A549 (cell line): ENCODE measurements at regions not wholly inside any gene's neighbourhood (a gene's known extent, or its start where the extent isn't known, plus 50 kb on each side); places are given as distances from the start of the nearest gene placed in this dataset.

Experiments
- ATAC-seq, 2 experiments: fragments of 200-7000 bp in 1 of 2; fragments of >200 bp in 1 of 2; cut with Nextera tagmentation in 1 of 2; cut with Tn5 transposase in 1 of 2; 3 replicates each; pipeline versions ENCODE4 v1.8.0 to v1.9.1; 2018 to 2020; ENCODE audit warnings: mild to moderate bottlenecking in 1 of 2, moderate library complexity in 1 of 2
- CTCF ChIA-PET: fragments of 300-600 bp; sonication (Branson Sonifier 250); formaldehyde crosslinking; extraction: SDS; loops from one replicate; lab custom pipeline; 2021; ENCODE audit warnings: antibody characterized with exemption, inconsistent platforms; lab: Yijun Ruan, JAX
- POLR2A ChIA-PET: fragments of 350-600 bp; formaldehyde crosslinking; extraction: SDS; loops from one replicate; lab custom pipeline; 2021; ENCODE audit warnings: antibody characterized with exemption, inconsistent platforms; lab: Yijun Ruan, JAX
- DNase-seq, 2 experiments: peaks; one replicate each; pipeline versions ENCODE4 v3.0.0 to v3.0.0-alpha.2; 2011 to 2016; ENCODE audit warnings: low read depth in 1 of 2, low spot score in 1 of 2
- FAIRE-seq: peaks from 2 replicates; lab custom pipeline; 2011; peaks lifted over from hg19 to GRCh38; lab: Jason Lieb, UNC
- H3K27ac ChIP-seq, 2 experiments: fragments of >200 bp; sonication (Bioruptor Twin); formaldehyde crosslinking; 3 replicates each; pipeline ENCODE4 v1.5.1; 2016 to 2017
- H3K4me1 ChIP-seq: fragments of >200 bp; sonication (Bioruptor Twin); formaldehyde crosslinking; 3 replicates; pipeline ENCODE4 v1.6.1; 2016
- H3K4me2 ChIP-seq: fragments of >200 bp; sonication (Bioruptor Twin); formaldehyde crosslinking; 3 replicates; pipeline ENCODE4 v1.6.1; 2016
- H3K4me3 ChIP-seq: fragments of >200 bp; sonication (Bioruptor Twin); formaldehyde crosslinking; 3 replicates; pipeline ENCODE4 v1.5.1; 2016
- H3K9me3 ChIP-seq: fragments of >200 bp; sonication (Bioruptor Twin); formaldehyde crosslinking; 3 replicates; pipeline ENCODE4 v1.6.1; 2016
- BHLHE40 ChIP-seq: IDR thresholded peaks from 2 replicates; pipeline ENCODE4 v1.6.1; 2012; ENCODE audit warnings: low read depth, low read length, inconsistent platforms
- CHD2 ChIP-seq: fragments of 150-350 bp; IDR thresholded peaks from 2 replicates; pipeline ENCODE4 v1.6.1; 2014; ENCODE audit warnings: low read length; ENCODE audit not compliant: partially characterized antibody
- E2F6 ChIP-seq: IDR thresholded peaks from 2 replicates; pipeline ENCODE4 v1.6.1; 2012; ENCODE audit warnings: low read depth, borderline replicate concordance
- FOSB ChIP-seq: fragments of 250-450 bp; sonication (Bioruptor Pico); IDR thresholded peaks from 2 replicates; pipeline ENCODE4 v1.5.0; 2020; ENCODE audit warnings: mild to moderate bottlenecking, moderate library complexity
- FOSL2 ChIP-seq, 2 experiments: fragments of 450-650 bp in 1 of 2; fragments of >200 bp in 1 of 2; sonication (Bioruptor Twin) in 1 of 2; formaldehyde crosslinking; IDR thresholded peaks; 2 replicates each; pipeline versions ENCODE4 v1.5.0 to v1.6.1; 2016 to 2020; ENCODE audit warnings: mild to moderate bottlenecking in 1 of 2, moderate library complexity in 1 of 2
- GATA3 ChIP-seq: IDR thresholded peaks from 2 replicates; pipeline ENCODE4 v1.6.1; 2012; ENCODE audit warnings: borderline replicate concordance
- HDAC2 ChIP-seq: fragments of 200-600 bp; sonication (generic); IDR thresholded peaks from 2 replicates; pipeline ENCODE4 v1.6.1; 2016
- HOXA7 ChIP-seq: fragments of 250-450 bp; sonication (Bioruptor Pico); IDR thresholded peaks from 2 replicates; pipeline ENCODE4 v1.5.0; 2020; ENCODE audit warnings: mild to moderate bottlenecking, moderate library complexity
- JUNB ChIP-seq: fragments of >200 bp; sonication (Bioruptor Twin); formaldehyde crosslinking; IDR thresholded peaks from 2 replicates; pipeline ENCODE4 v1.6.1; 2016
- KDM5A ChIP-seq: fragments of 200-600 bp; sonication (generic); IDR thresholded peaks from 2 replicates; pipeline ENCODE4 v1.6.1; 2016; ENCODE audit warnings: antibody characterized with exemption, mild to moderate bottlenecking
- MAZ ChIP-seq: fragments of 150-350 bp; IDR thresholded peaks from 2 replicates; pipeline ENCODE4 v1.6.1; 2014; ENCODE audit warnings: antibody characterized with exemption, low read depth, low read length, borderline replicate concordance
- MYC ChIP-seq: IDR thresholded peaks from 2 replicates; pipeline ENCODE4 v1.6.1; 2012; ENCODE audit warnings: mild to moderate bottlenecking, inconsistent platforms, low read length, improper control_type of control experiment, borderline replicate concordance
- NFE2L2 ChIP-seq: fragments of 150-350 bp; conservative IDR thresholded peaks from 2 replicates; pipeline ENCODE4 v1.6.1; 2014; ENCODE audit warnings: low read length
- NPAS2 ChIP-seq: fragments of 250-450 bp; sonication (Bioruptor Pico); IDR thresholded peaks from 2 replicates; pipeline ENCODE4 v1.8.0; 2022; ENCODE audit warnings: mild to moderate bottlenecking, moderate library complexity, borderline replicate concordance
- POLR2AphosphoS2 ChIP-seq: conservative IDR thresholded peaks from 2 replicates; pipeline ENCODE4 v1.6.1; 2012; ENCODE audit warnings: low read length, improper control_type of control experiment, inconsistent platforms
- TP53 ChIP-seq: fragments of 250-450 bp; sonication (Bioruptor Pico); IDR thresholded peaks from 2 replicates; pipeline ENCODE4 v1.5.0; 2021; ENCODE audit warnings: mild to moderate bottlenecking, moderate library complexity
- USF2 ChIP-seq: fragments of 450-650 bp; IDR thresholded peaks from 2 replicates; pipeline ENCODE4 v1.6.1; 2014; ENCODE audit warnings: antibody characterized with exemption
- ZFP36 ChIP-seq: fragments of 450-650 bp; IDR thresholded peaks from 2 replicates; pipeline ENCODE4 v1.6.1; 2014; ENCODE audit warnings: borderline replicate concordance; ENCODE audit not compliant: partially characterized antibody
- WGBS: methylation state at CpG from one replicate; pipeline ENCODE4 v1.1.6; 2017; ENCODE audit errors: missing lambda C conversion rate; 5-methylcytosine and 5-hydroxymethylcytosine counted together
- TF ChIP-seq, protein P1 (sequence below): IDR thresholded peaks from 2 replicates; pipeline ENCODE4 v1.6.1; 2012
- TF ChIP-seq, protein P2 (sequence below): fragments of >200 bp; sonication (Bioruptor Twin); formaldehyde crosslinking; IDR thresholded peaks from 3 replicates; pipeline ENCODE4 v1.6.1; 2016
- TF ChIP-seq, protein P3 (sequence below): fragments of 250-450 bp; sonication (Bioruptor Pico); IDR thresholded peaks from 2 replicates; pipeline ENCODE4 v1.5.0; 2021; ENCODE audit warnings: mild to moderate bottlenecking, moderate library complexity, borderline replicate concordance

- Histone ChIP-seq H3K27ac (no peak overlapping the region), H3K9me3 (no peaks in the 10 kb centered on the region), H3K4me1 (peaks cover 38% of the 10 kb centered on the region), H3K4me3 (no peak overlapping the region), H3K4me2 (no peak overlapping the region)
- no peak for ATAC-seq
- ChIA-PET CTCF (interaction anchor here (0.6 to 11.4 kb wide), 14 partner anchors 10 to 521 kb away, joined by 3 to 306 read pairs (median 8); partner anchors contain the start of gene WSB1), POLR2A (no interaction called here)
- FAIRE-seq: no peak
- no peak for TF ChIP-seq NFE2L2
- WGBS: 88% methylated on average over 6 of the region's 7 CpGs
- DNase-seq: no peak
Measured at GRCh38 chr17:27239584-27239983, 54.3 kb upstream of the WSB1 start.

- ChIA-PET CTCF (interaction anchor here (0.7 to 11.4 kb wide), 8 partner anchors 10 to 639 kb away, joined by 3 to 306 read pairs (median 6); no protein-coding TSS in a partner anchor), POLR2A (interaction anchor here (2.4 kb wide), 1 partner anchor 54 kb away, joined by 10 read pairs; the partner anchor contains the start of gene WSB1)
- Histone ChIP-seq H3K9me3 (no peaks in the 10 kb centered on the region), H3K4me1 (peaks cover 44% of the 10 kb centered on the region), H3K4me3 (no peak overlapping the region), H3K27ac (peak overlapping the region in 1 of 2 experiments; percentile 53; a peak in 4 of 6 replicates), H3K4me2 (no peak overlapping the region)
- TF ChIP-seq HDAC2: no peak
- no peak for TF ChIP-seq POLR2AphosphoS2
- no peak for TF ChIP-seq HOXA7 (CRISPR knock-in tag)
- TF ChIP-seq MAZ: no peak
- TF ChIP-seq FOSB (CRISPR knock-in tag): no peak
- no peak for DNase-seq
- FAIRE-seq: no peak
- WGBS: 86% methylated on average over 9 of the region's 10 CpGs
- no peak for ATAC-seq
Measured at GRCh38 chr17:27240086-27240801, 53.7 kb upstream of the WSB1 start.

DNA sequence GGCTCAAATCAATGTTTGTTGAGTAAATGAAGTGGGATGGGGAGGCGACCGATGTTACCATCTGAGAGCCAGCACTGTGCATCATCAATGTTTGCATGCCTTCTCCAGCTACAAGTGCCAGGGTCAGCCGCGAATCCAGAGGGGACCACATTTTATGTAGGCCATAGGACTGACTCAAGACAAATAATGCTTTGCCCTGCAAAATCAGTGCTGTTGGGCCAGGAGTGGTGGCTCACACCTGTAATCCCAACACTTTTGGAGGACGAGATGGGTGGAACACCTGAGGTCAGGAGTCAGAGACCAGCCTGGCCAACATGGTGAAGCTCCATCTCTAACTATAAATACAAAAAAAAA, 53.1 kb upstream of the WSB1 start:
- POLR2A ChIA-PET: interaction anchor here (0.7 to 2.4 kb wide), 2 partner anchors 54 to 414 kb away, joined by 7 to 10 read pairs; partner anchors contain the start of gene WSB1
- Histone ChIP-seq H3K4me3 (no peak overlapping the region), H3K4me2 (no peak overlapping the region)
- no peak for ATAC-seq
- TF ChIP-seq TP53 (CRISPR knock-in tag) (no peak), BHLHE40 (no peak), HDAC2 (no peak), KDM5A (no peak)
- TF ChIP-seq, protein P1, sequence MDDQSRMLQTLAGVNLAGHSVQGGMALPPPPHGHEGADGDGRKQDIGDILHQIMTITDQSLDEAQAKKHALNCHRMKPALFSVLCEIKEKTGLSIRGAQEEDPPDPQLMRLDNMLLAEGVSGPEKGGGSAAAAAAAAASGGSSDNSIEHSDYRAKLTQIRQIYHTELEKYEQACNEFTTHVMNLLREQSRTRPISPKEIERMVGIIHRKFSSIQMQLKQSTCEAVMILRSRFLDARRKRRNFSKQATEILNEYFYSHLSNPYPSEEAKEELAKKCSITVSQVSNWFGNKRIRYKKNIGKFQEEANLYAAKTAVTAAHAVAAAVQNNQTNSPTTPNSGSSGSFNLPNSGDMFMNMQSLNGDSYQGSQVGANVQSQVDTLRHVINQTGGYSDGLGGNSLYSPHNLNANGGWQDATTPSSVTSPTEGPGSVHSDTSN: no peak
- TF ChIP-seq, protein P2, sequence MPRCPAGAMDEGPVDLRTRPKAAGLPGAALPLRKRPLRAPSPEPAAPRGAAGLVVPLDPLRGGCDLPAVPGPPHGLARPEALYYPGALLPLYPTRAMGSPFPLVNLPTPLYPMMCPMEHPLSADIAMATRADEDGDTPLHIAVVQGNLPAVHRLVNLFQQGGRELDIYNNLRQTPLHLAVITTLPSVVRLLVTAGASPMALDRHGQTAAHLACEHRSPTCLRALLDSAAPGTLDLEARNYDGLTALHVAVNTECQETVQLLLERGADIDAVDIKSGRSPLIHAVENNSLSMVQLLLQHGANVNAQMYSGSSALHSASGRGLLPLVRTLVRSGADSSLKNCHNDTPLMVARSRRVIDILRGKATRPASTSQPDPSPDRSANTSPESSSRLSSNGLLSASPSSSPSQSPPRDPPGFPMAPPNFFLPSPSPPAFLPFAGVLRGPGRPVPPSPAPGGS: no peak
- TF ChIP-seq, all 56 proteins: peak for 0
- WGBS: 61% methylated on average over 5 of the region's 5 CpGs
- no peak for FAIRE-seq
- DNase-seq: no peak
- CTCF ChIA-PET: interaction anchor here (0.6 to 11.4 kb wide), 12 partner anchors 9 to 639 kb away, joined by 3 to 306 read pairs (median 3); no protein-coding TSS in a partner anchor
- Histone ChIP-seq H3K27ac (peak overlapping the region in 1 of 2 experiments; percentile 53; a peak in 4 of 6 replicates), H3K9me3 (no peaks in the 10 kb centered on the region), H3K4me1 (peaks cover 50% of the 10 kb centered on the region)

DNA sequence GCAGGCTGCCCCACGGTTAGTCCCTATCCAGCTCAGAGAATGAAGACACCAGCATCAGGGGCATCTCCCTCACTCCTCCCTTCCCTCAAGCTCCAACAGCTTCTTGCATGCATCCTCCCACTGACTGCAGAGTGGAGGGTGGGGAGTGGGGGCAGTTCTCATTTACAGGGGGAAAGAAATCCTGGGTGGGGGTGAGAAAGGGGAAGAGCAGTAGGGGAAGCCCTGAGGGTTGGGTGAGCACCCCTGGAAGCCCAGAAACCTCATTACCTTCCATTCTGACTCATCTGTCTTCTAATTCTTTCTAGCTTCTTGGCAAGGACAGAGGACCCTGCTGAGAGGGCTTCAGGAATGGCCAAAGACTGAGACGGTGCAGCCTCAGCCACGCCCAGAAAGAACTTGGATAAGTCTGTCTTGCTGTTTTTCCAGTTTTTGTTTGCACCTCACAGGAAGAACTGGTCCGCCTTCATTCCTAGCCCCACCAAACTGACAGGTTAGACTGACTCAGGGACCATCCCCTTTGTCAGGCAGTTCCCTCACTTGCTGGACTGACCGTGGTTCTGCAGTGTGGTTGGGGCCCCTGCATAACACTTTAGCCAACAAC, 52.5 kb upstream of the WSB1 start:
- Histone ChIP-seq H3K27ac (peak overlapping the region in 1 of 2 experiments; percentile 53; a peak in 4 of 6 replicates), H3K9me3 (no peaks in the 10 kb centered on the region), H3K4me3 (no peak overlapping the region), H3K4me2 (peak overlapping the region; percentile 18; the same call in 1 of the 3 replicates), H3K4me1 (peaks cover 54% of the 10 kb centered on the region)
- ChIA-PET POLR2A (interaction anchor here (0.7 to 2.4 kb wide), 2 partner anchors 53 to 413 kb away, joined by 7 to 10 read pairs; partner anchors contain the start of gene WSB1), CTCF (interaction anchor here (0.6 to 11.4 kb wide), 13 partner anchors 8 to 638 kb away, joined by 3 to 306 read pairs (median 4); no protein-coding TSS in a partner anchor)
- WGBS: 58% methylated on average over 5 of the region's 5 CpGs
- ATAC-seq: no peak
- peak in 1 of 2 experiments; percentile 20 for DNase-seq
- no peak for FAIRE-seq
- TF ChIP-seq NPAS2: no peak
- TF ChIP-seq GATA3: no peak
- TF ChIP-seq USF2: no peak
- TF ChIP-seq MYC: no peak
- no peak for TF ChIP-seq E2F6
- TF ChIP-seq POLR2AphosphoS2: no peak
- TF ChIP-seq, protein P3, sequence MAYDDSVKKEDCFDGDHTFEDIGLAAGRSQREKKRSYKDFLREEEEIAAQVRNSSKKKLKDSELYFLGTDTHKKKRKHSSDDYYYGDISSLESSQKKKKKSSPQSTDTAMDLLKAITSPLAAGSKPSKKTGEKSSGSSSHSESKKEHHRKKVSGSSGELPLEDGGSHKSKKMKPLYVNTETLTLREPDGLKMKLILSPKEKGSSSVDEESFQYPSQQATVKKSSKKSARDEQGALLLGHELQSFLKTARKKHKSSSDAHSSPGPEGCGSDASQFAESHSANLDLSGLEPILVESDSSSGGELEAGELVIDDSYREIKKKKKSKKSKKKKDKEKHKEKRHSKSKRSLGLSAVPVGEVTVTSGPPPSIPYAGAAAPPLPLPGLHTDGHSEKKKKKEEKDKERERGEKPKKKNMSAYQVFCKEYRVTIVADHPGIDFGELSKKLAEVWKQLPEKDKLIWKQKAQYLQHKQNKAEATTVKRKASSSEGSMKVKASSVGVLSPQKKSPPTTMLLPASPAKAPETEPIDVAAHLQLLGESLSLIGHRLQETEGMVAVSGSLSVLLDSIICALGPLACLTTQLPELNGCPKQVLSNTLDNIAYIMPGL (CRISPR knock-in tag): no peak
- no peak for TF ChIP-seq JUNB
- TF ChIP-seq FOSB (CRISPR knock-in tag): no peak
- no peak for TF ChIP-seq FOSL2 (IDR thresholded peaks at IDR 0.05)
- no peak for TF ChIP-seq FOSL2 (CRISPR knock-in tag; IDR thresholded peaks at IDR 0.05)
- no peak for TF ChIP-seq CHD2
- TF ChIP-seq BHLHE40: no peak
- TF ChIP-seq ZFP36: no peak
